Transverse colon (tissue), 4 donors: ENCODE measurements at regions not wholly inside any gene's neighbourhood (a gene's known extent, or its start where the extent isn't known, plus 50 kb on each side); places are given as distances from the start of the nearest gene placed in this dataset.

ENCODE experiments used
- CTCF ChIP-seq, 5 experiments: fragments of 200-600 bp in 3 of 5; fragments of 450-650 bp in 2 of 5; sonication (generic) in 3 of 5; IDR thresholded peaks; 1 replicate in 2 of 5; 2 replicates in 3 of 5; pipeline ENCODE4 v1.5.1; 2016 to 2017; ENCODE audit warnings: antibody characterized with exemption in 5 of 5, inconsistent platforms in 3 of 5, mild to moderate bottlenecking in 2 of 5, moderate library complexity in 1 of 5
- EP300 ChIP-seq: sonication (generic); formaldehyde crosslinking; IDR thresholded peaks from one replicate; pipeline ENCODE4 v1.6.1; 2017; ENCODE audit warnings: antibody characterized with exemption, low read depth
- POLR2A ChIP-seq: fragments of 450-650 bp; IDR thresholded peaks from one replicate; pipeline ENCODE4 v1.6.1; 2016; ENCODE audit warnings: antibody characterized with exemption, mild to moderate bottlenecking, moderate library complexity
- POLR2AphosphoS5 ChIP-seq, 3 donors: sonication (generic); formaldehyde crosslinking; IDR thresholded peaks; one replicate each; pipeline ENCODE4 v1.6.1; 2016; ENCODE audit warnings: antibody characterized with exemption in 3 of 3

- TF ChIP-seq CTCF (IDR thresholded peaks at IDR 0.05) (no peak), POLR2A (no peak), EP300 (no peak), POLR2AphosphoS5 (IDR thresholded peaks at IDR 0.05) (no peak)
These were observed 710.6 kb upstream of the DIAPH2 start for GRCh38 chrX:95974096-95974470.
